NCI-H2171 treated with DMSO at 0.1 percent for 48 hours (cell line): ENCODE measurements at regions not wholly inside any gene's neighbourhood (a gene's known extent, or its start where the extent isn't known, plus 50 kb on each side); places are given as distances from the start of the nearest gene placed in this dataset.

Experiments
- DNase-seq: peaks from one replicate; lab custom pipeline; 2025; lab: John Stamatoyannopoulos, UW

- no peak for DNase-seq
Observed at GRCh38 chr9:87247097-87247496, 250.6 kb upstream of the DAPK1 start.

- peak; percentile 2 for DNase-seq
Observed at GRCh38 chr9:87249029-87249428, 248.6 kb upstream of the DAPK1 start.

- DNase-seq = no peak
Observed at GRCh38 chr9:87250205-87250604, 247.5 kb upstream of the DAPK1 start.

DNA sequence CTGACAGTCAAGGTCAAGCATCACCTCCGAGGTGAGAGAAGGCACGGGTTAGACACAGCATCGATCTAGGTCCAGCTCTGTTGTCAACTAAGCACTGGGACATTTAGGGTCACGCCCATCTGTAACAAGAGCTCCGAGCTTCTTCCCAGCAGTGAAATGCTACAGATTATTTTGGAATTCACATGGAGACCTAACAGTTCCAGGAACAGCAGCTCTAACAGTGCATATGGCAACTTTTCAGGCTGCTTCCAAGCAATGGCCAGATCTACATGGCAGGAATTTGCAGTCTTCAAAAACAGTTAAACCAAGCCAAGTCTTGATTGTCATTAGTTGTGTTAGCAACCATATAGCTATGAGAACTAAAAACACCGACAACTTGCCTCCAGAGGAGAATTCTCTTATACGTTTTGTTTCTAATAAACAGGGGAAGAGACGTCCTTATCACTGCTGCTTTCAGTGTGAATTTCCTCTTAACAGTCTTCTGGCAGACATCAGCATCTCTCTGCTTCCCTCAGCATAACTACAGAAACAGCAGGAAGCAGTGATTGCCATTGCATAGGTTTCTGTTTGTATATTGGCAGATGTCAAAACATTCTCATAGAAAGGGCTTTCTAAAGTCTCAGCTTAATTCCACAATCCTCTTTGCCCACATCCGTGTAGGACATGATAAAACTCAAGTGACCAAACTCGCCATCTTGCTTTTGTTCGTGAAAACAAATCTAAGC lies 242.1 kb upstream of the DAPK1 start:
- no peak for DNase-seq

- no peak for DNase-seq
Observed at GRCh38 chr9:87256973-87257372, 240.7 kb upstream of the DAPK1 start.

- peak; percentile 83 for DNase-seq
Observed at GRCh38 chr9:87259543-87260518, 237.8 kb upstream of the DAPK1 start.

DNA sequence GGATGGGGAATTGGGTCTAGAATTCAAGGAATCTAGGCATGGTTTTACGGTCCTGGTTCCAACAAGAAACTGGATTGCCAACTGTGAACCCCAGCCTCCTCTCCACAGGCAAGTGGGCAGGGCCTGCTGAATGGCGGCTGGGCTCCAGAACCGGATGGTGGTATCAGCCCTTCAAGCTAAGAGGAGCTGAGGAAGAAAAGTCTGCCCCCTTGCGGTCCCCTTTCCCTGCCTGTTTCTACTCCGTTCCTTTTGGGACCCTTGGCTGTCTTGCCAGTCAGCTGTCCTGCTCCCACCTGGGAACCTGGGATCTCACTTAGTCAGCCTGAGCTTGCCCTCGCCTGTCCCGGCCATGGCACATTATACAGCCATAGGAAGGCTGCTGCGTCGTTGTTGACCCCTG lies 234.4 kb upstream of the DAPK1 start:
- no peak for DNase-seq

DNA sequence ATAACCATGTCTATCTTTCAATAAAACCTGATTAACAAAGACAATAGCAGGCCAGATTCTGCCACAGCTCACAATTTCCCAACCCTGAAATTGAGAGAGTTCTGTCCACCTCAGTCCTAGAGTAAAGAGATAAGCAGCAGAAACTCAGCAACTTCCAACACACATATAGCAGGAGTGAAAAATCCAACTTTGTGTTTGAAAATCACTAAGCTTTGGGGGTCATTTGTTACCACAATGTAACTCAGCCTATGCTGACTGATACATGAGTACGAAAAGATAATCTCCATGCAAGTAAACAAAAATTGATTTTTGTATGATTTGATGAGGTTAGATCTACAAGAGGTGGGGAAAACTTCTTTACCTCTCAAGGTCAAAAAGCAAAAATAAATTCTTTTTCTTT lies 231.0 kb upstream of the DAPK1 start:
- DNase-seq = no peak

GRCh38 chr9:87267251-87268070 lies 230.2 kb upstream of the DAPK1 start:
- DNase-seq = no peak

DNA sequence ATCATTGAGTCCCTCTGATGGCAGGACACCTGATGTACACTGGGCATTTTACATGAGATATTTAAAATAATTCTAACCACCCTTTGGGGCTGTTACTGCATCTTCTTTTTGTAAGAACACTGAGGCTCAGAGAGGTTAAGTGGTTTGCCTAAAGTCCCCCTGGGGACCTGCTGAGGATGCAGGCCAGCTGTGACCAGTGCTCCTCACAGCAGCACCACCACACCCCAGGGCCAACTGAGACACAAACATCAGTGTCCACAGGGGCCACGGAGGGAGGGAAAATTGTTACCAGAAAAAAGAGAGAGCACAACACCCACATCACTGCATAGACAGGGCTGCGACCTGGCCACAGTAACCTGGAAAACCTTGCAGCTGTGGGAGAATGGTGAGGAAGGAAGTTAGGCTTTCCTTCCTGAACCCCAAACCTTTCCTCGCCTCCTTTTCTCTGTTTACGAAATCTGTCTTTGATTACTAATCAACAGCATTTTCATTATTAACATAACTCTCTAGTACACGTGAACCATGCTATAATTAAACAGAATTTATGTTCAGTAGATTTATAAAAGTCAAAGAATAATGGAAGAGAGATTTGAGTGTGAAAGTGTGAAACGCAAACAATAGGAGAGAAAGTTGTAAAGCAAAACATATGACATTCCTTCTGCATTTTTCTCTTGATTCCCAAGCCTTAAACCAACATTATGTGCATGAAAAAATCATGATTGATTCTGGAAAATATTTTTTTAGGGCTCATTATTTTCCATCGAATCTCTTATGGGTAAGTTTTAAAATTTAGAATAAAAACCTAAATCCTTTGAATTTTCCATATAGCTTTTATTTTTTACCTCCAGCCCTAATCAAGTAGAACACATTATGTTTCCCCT lies 228.1 kb upstream of the DAPK1 start:
- no peak for DNase-seq

GRCh38 chr9:87270221-87270847 lies 227.3 kb upstream of the DAPK1 start:
- no peak for DNase-seq

GRCh38 chr9:87270848-87271234 lies 226.8 kb upstream of the DAPK1 start:
- DNase-seq = no peak

DNA sequence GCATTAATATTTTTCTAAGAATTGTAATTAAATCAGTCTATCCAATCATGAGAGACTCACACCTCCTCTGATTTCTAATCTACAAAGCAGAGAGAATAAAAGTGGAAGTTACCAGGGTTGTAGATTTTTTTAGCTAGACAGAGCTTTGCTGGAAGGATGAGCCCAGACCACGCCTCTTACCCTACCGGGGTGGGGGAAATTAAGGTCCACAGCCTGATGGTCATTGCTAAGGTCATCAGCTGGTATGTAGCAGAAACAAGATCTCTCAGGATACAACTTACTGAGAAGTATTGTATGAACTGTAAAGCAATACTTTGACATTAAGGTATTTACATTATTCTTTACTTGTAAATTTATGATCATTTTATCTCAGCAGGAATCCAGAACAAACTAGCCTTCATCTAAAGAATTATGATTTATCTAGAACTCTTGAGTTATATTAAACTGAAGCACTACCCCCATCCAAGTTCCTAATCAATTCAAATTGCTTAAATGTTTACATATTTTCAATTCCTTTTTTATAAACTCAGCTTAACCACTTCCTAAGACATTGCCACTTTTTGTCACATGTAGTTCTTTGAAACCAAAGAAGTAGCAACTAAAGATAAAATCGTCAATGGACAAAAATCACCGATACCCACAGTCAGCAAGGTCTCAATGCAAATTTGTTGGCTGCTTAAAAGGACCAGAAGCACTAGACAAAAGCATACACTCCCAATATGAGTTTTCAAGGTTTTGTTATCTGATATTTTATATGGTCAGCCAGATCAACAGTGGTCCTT lies 225.8 kb upstream of the DAPK1 start:
- DNase-seq = no peak

GRCh38 chr9:87275047-87275725 lies 222.5 kb upstream of the DAPK1 start:
- DNase-seq = no peak

- no peak for DNase-seq
Observed at GRCh38 chr9:87276327-87276841, 221.3 kb upstream of the DAPK1 start.

DNA sequence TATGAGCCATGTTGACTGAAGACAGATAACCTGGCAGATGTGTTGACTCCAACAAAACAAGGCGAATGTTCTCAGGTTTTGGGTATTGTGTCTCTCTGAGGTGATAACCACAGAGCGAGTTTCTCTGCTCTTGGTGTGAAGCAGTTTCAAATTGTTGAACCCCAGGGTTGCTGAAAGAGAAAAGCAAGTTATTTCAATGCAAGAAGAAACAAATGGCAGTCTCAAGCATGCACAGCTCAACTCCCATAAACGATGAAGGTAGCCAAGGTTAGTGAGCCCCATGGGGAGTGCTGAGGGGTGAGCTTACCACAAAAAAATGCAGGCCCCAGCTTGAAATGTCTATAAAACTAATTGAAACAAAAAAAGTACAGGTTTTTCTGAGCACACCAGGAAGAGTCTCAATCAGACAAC lies 220.8 kb upstream of the DAPK1 start:
- DNase-seq = no peak

- no peak for DNase-seq
Observed at GRCh38 chr9:87277346-87277745, 220.3 kb upstream of the DAPK1 start.

DNA sequence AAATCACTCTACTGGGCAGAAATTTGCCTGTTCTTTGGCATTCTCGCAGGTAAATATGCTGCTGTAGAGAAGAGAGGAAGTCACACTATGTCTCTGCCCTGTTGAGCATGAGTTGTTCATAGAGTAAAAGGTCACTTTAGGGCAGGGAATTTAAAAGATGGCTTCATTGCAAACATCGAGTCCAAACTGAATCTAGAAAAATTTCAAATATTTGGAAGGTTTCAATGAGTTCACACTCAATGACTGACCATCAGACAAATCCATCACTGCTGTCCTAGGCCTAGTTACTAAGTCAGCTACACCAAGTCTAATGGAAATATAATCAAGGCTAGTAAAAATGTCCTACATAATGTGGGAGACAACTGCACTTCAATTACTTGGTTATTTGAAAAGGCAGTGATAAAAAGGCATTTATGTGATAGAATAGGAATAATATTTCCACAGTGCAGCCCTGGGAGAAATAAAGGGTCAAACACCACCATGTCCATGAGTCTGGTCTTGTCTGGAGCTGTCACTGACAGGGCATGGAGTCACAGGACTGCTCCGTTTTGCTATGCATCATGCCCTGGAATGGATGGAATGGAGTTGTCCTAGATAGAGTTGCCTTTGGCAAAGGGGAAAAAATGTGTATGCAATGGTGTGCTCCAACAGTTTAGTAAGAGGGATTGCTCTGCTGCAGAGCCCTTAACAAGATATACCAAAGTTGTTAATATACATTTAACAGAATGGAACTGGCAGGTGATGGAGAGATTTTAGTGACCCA lies 218.5 kb upstream of the DAPK1 start:
- no peak for DNase-seq
